NCI-H524 (cell line): ENCODE measurements at regions not wholly inside any gene's neighbourhood (a gene's known extent, or its start where the extent isn't known, plus 50 kb on each side); places are given as distances from the start of the nearest gene placed in this dataset.

ENCODE experiments used
- DNase-seq, 2 experiments: peaks; one replicate each; lab custom pipeline; 2025; lab: John Stamatoyannopoulos, UW

DNA sequence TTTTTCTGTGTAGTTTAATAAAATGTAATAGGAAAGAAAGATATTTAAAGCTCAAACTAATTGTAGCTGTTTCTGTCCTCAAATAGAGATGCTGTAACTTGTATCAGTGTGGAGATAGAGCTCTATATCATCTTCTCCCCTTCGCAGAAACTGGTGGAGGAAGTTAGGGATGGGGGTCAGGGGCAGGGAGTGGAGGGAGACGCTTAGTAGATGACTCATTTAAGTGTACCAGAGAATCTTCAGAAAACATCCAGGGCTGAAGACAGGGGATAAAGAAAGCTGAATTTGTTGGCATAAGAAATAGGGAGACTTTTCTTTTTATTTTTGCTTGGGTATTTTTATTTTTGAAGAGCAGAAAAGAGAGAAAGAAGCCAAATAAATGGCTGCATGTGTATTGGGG lies 282.6 kb upstream of the DPYD start:
- no peak for DNase-seq

DNA sequence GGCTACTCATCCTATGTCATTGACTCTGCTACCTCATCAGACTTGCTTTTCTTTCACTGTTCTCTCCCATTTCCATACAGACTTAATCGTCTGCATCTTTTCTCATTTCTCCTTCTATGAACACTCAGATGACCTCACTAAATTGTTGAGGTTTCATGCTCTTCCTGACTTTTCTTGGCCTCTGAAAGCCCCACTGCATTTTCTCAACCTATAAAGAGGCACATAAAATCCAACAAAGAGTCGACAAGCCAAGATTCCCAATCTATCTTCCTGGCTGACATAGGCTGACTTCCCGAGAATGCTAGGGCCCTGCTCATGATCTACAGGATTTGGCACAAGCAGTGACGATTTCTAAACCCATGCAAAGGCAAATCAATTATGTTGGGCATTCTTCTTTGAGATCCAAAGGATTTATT lies 280.8 kb upstream of the DPYD start:
- no peak for DNase-seq

DNA sequence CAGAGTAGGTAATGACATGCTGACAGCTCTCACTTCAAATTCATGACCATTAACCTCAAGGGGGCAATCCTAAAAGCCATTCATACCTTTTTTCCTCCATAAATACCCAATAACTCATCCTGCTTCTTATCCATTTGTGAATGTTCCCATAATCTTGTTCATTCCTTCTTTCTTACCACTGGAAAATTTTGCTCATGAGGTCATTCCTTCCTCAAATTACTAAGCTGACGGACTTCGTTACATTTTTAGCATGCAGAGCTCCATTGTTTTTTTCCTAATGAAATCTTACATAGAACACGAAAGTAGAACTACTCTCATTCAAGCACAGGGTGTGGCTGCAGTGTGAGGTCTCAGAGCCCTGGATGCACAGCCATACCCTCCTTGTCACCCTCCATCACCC lies 276.5 kb upstream of the DPYD start:
- no peak for DNase-seq

DNA sequence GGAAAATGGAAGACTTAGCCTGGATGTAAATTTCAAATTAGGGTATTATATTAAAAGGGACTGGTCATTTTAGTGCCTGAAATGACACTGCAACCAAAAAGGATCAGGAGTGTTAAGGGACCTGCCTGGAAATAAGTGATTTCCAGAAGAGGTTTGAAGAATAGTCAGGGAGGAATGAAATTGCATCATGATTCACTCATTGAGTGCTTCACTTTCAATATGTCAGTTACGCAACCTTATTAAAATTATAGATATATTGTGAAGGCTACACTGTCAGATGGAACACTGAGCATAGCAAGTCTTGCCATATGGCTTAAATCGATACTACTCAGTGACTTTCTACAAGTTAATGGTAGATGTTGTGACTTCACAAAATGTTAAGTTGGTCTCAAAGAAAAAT lies 275.2 kb upstream of the DPYD start:
- DNase-seq = no peak

DNA sequence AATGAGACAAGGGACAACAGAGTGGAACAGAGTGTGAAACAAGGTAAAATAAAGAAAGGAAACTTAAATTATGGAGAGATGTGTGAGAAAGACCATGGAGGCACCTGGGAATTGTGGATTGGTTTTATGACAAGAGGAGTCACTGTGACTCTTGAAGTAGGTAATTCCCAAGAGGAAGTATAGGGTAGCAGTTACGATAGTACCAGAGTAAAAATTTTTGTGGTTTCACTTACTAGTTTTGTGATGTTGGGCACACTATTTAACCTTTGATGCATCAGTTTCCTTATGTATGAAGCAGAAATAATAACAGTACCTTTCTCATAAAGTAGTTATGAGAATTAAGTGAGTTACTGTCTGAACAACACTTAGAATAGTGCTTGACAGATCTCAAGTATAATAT lies 267.9 kb upstream of the DPYD start:
- no peak for DNase-seq

DNA sequence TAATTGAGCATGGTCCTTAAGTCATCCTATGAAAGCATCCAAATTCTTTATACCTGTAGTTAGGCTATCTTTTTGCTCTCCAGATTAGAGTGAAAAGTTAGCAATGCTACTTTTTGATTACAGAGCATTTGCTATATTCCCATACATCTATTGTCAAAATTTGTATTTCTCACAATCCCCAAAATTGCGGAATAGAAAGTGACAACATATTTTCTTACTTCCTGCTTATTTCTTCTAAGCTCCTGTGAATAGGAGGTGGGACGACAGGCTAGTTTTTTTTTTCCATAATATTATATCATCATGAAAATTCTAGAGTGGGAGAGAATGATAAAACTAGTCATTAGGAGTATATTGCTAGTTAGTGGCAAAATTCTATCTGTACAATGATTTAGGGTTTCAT lies 264.0 kb upstream of the DPYD start:
- no peak for DNase-seq

DNA sequence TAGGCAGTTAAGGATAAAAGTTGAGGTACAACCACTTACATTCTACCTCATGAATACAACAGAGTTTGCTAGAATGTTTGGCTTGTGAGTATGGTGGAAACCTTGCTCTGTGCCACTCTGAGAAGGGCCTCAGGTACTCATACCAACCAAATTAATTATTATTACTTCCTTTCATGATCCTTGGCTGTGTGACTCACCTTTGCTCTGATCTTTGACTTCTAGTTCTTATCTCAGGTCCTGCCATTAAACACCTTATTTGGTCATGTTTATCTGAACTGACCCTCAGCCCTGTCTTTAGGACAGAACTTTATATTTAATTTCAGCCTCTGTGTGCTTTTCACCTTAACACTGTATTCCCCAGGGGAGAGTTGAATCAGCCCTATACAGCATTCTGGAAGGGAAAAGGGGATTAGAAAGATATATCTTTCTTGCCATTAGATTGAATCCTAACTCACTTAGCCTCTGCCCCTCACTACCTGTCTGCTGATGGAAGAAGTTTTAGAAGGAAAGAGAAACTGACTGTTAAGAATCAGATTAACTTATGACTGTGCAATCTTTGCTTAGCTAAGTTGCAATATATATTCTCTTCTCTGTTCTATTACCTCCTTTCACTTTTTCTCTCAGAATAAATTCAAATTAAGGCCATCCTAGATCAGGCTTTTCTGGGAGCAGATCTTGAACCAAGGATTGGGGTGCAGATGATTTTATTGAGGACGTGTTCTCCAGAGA lies 260.4 kb upstream of the DPYD start:
- DNase-seq = no peak

DNA sequence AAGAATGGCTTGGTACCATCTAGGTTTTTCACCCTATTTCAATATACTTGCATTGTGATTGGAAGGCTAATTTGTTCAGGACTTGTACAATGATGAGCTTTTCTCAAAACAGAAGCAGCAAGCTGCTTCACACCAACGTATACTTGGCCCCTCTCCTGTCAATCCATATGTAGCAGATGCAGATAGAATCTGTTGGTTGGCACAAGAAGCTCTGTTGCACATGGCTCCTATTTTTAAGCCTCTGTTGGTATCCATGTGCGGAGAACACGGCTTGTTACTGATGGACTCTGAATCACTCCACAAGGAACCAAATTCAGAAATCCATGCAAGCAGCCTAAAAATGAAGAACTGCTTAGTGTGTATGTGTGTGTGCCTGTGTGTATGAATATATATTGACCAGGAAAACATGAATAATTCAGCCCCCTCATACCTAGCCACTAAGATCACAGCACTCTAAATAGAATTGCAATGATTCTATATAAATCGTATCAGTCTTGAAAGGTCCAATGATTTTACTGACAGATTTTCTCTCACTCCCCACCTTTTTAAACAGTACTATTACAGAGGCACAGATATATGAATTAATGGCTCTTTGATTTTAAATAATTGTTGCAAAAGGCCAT lies 258.4 kb upstream of the DPYD start:
- no peak for DNase-seq

DNA sequence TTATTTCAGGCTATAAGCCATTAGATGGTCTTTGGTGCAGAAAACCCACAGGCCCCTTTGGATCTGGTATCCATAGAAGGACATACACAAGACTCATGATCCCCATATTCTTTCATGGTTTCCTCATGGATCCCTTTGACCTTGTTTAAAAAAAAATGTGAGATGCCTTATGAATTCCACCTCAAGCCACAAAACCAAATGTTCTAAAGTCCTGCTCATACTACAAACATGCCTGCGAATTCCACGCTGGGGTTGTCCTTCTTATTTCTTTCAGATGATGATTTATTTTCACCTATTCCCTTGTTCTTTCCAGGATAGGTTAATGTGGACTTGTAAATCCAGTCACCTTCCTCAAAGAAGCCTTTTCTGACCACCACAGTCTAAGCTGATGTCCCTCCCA lies 256.9 kb upstream of the DPYD start:
- DNase-seq = no peak

DNA sequence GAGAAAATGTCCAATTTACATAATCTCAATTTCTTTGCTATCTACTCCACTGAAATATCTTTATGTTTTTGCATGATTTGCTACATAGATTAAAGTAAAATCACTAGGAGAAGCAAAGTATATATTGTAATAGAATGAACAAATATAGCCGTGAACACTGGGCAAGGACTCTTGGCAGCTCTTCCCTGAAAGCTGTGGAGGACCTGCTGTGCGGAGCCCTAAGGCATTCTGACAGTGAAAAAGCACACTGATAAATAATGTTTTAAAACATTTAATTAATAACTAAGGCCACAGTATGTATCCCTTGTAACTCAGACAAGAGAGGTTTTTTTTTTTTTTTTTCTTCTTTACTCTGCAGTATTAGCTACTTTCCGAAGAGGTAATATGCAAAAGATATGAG lies 256.1 kb upstream of the DPYD start:
- DNase-seq = no peak

DNA sequence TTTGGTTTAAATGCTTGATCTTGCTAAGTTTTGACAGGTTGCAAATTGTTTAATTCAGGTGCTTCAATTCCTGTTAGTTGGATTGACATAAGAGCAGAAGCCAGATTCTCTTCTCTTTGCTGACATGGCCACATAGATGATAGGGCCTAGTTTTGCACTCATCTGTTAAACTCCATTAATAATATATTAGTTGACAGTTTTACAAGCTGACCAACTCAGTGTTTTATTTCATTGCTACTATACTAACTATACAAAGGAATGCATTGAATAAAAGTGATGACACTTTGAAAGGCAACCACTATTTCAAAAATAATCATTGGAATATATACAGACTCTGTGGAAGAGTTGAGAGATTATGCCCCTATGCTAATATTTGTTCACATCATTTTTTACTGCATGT lies 255.6 kb upstream of the DPYD start:
- DNase-seq = no peak

DNA sequence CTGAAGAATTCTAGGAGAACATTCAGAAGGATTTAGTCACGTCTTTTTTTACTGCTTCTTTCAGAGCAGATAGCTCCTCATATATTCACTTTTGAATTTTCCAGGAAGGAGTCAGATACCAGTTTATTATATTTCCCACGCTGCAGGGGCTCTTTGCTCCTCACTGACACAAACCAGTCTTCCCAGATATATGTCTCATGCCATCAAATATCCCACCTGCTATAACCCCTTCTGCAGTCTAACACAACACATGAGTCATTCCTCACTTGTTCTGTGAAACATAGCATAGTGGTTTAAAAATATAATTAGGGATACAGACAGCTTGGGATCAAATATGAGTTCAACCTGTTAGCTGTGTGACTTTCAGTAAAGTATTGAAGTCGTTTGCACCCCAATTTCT lies 251.7 kb upstream of the DPYD start:
- no peak for DNase-seq

DNA sequence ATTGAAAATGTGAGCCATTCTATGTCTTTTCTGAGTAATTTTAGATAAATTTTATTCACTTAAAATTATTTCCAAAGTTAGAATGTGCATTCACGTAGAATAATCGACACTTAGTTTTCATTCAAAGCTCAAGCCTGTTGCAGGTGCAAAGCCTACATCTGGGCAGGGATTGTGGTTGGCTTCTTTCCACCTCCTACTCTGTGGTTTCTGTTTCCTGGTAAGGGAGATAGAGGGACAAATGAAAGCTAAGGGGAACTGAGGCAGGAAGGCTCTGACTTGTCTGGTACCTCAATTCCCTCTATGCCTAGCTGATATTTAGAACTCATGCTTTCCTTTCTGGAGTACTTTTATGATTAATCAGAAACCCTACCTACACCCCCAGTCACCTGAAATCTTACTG lies 251.2 kb upstream of the DPYD start:
- no peak for DNase-seq

DNA sequence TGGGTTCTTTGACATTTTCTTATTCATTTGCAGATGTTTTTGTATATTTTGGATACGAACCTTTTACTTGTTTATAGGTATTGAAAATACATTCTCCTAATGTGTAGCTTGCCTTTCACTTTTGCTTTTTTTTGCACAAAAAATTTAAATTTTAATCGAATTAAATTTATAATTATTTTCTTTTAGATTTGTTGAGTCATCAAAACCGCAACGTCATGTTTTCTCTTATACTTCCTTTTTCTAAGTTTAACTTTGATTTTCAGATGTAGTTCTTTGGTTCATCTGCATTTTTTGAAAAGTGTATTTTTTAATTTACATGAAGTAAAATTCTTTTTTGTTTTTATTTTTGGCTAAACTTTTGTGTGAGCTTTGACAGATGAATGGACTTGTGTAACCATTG lies 243.7 kb upstream of the DPYD start:
- DNase-seq = no peak

DNA sequence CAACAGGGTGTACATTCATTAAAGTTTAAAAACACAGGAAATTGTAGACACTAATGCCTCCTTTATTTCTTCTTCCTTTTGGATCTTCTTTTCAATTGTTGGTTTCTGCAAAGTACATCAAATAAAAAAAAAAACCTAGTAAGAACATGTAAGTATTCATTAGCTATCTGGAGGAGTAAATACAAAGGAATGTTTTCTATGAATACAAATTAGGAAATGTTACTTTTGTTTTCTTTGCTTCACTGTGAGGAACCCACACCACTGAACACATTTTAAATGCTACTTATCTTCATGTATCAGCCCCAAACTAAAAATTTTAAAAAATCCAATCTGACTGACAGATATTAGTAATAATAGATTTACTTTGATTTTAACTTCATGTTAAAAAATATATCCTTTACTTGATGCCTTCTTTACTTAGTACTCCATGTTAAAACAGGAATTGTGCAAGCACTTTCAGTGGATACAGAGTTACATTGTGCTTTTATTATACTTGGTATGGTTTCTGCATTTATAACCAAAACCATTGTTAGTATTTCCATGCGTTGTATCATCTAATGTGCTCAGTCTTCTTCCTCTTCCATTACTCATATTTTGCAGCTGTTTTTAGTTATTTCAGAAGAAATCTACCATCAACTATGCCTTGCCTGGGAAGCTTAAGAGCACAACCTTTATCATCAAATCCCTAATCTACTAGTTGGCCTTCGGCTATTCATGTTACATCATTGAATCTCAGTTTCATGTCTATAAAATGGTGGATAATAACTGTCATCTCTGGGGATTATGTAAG lies 236.9 kb upstream of the DPYD start:
- DNase-seq = no peak

DNA sequence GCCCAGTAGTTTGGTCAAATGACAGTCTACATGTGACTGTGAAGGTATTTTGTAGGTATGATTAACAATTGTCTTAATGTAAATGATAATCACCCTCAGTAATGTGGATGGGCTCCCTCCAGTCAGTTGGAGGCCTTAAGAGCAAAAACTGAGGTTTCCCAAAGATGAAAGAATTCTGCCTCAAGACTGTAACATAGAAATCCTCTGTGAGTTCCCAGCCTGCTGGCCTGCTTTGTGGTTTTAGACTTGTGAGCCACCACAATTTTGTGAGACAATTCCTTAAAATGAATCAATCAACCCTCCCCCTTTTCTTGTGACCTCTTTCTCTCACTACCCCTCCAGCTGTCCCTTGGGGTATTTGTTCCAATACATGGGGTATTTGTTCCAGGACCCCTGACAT lies 226.4 kb upstream of the DPYD start:
- no peak for DNase-seq

DNA sequence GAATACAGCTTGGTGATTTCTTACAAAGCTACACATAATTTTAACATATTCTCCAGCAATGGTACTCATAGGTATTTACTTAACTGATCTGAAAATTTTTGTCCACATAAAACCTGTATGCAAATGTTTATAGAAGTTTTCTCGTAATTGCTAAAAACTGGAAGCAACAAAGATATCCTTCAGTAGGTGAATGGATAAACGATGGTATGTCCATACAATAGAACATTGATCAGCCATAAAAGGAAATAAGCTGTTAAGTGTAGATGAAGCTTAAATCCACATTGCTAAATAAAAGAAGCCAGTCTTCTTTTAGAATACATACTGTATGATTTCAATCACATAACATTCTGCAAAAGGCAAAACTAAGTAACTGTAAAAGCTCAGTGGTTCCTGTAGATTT lies 224.8 kb upstream of the DPYD start:
- DNase-seq = no peak

DNA sequence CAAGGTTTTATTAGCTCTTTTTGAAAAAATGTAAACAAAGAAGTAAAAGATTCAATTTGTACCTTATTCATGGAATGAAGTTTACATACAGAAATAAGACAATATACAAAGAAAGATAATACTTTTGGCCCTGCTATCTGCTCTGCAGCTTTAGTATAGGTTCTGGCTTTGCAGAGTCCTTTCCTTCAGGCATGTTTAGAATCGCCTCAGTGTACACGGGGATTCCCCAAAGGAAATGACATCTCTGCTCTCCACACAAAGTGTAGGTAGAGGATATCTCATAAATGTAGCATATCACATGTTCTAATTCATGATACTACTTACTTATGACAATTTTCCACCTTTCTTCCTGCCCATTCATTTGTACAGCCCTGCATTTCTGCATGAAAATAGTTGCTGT lies 222.6 kb upstream of the DPYD start:
- no peak for DNase-seq

DNA sequence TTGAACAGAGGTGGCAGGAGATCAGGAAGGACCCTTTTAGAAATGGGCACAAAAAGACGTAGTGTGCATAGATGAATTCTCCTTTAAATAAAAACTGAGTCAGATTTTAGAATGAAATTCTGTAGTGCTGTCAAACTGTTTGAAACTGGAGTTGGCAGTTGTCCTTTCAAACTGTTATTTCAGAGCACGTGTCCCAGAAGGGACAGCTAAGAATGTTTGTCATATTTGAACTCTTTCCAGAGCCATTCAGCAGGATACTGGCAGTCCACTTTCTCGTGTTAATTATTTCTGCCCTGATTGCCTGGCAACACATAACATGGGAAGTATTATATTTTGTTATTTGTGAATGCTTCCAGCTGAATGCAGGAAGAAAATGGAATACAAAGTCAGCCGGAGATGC lies 212.3 kb upstream of the DPYD start:
- DNase-seq = no peak

DNA sequence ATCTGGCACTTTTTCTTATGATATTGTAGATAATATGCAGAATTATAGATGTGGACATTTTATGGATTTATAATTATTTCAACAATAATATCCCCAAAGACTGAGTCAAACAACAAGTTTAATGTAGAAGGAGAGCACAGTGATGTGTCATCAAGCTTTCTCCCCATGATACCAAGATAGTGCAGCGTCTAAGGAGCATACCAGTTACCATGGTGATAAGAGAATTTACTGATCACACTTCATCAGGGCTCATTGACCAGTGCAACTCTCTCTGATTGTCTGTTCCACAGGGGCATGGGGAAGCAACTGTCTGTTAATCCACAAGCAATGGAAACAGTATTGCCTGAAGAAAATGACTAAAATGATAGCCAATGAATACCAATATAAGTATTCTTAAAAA lies 209.6 kb upstream of the DPYD start:
- no peak for DNase-seq

DNA sequence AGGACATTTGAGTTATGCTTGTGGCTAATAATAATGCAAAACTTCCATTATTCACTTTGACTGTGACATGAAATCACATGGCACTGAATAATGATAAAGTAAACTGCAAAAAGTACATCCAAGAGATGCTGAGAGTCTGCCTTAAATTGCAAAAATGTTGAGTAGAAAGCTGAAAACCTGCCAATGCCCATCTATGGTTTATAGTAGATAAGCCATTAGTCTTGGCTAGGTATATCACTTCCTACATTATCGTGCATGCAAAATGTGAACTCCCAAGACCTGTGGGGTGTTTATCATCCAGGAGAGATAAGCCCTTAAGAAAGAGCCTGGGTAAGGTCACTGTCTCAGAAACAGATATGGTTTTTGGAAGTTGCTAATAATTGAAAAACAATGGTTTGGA lies 208.7 kb upstream of the DPYD start:
- DNase-seq = no peak

DNA sequence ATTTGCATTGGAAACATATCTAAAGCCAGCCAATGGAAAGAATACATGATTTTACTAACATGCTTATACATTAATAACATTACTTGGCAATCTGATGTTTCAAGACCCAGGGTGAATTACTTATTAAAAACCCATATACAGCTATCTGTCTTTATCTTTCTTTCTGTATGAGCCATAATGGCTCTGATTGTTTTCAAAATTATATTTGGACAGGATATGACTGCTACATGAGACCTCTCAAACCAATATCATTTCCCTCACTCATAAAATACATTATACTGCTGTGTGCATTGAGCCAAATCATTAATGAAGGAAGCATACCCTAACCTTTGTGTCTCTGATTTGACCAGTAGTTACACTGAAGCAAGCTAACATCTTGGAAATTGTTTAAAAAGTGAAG lies 205.9 kb upstream of the DPYD start:
- no peak for DNase-seq

DNA sequence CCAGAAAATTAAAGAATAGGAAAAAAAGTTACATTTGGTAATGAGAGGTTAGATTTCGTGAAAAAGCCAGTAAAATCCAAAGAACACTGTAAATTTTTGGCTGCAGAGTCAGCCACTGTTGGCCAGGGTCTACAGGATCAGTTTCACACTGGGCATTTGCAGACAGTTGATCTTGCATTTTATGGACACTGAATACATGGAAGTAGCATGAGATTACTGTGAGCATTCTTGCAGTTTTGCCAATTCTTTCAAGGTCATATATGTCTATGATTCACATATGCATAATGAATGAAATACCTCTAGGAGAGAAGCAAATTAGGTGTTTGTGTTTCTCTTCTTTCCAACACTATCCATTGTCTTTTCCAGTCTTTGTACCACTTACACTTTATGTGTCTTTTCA lies 200.8 kb upstream of the DPYD start:
- no peak for DNase-seq
